Peyer's patch (tissue), 4 donors: ENCODE measurements at regions not wholly inside any gene's neighbourhood (a gene's known extent, or its start where the extent isn't known, plus 50 kb on each side); places are given as distances from the start of the nearest gene placed in this dataset.

Experiments
- DNase-seq, 3 donors: peaks; one replicate each; pipeline ENCODE4 v3.0.0-alpha.2; 2017 to 2019
- H3K27ac ChIP-seq, 4 donors: fragments of 200-600 bp; sonication (generic); one replicate each; pipeline ENCODE4 v1.5.1; 2016 to 2019
- H3K27me3 ChIP-seq, 2 donors: fragments of 200-600 bp; sonication (generic); one replicate each; pipeline ENCODE4 v1.5.1; 2019
- H3K36me3 ChIP-seq, 3 donors: fragments of 200-600 bp; sonication (generic); one replicate each; pipeline ENCODE4 v1.5.1; 2016 to 2019
- H3K4me1 ChIP-seq, 4 donors: fragments of 200-600 bp; sonication (generic); one replicate each; pipeline ENCODE4 v1.5.1; 2016 to 2019
- H3K4me3 ChIP-seq, 4 donors: fragments of 200-600 bp; sonication (generic); 1 replicate in 3 of 4; 2 replicates in 1 of 4; pipeline ENCODE4 v1.5.1; 2016 to 2019; ENCODE audit warnings: mild to moderate bottlenecking in 1 of 4
- H3K9me3 ChIP-seq, 4 donors: fragments of 200-600 bp; sonication (generic); one replicate each; pipeline ENCODE4 v1.5.1; 2016 to 2019; ENCODE audit warnings: mild to moderate bottlenecking in 1 of 4
- CTCF ChIP-seq, 6 experiments: fragments of 450-650 bp in 4 of 6; fragments of 200-600 bp in 2 of 6; sonication (generic) in 1 of 6; IDR thresholded peaks; one replicate each; pipeline ENCODE4 v1.5.1; 2017 to 2019; ENCODE audit warnings: antibody characterized with exemption in 6 of 6, mild to moderate bottlenecking in 3 of 6, moderate library complexity in 1 of 6
- POLR2A ChIP-seq, 2 donors: fragments of 450-650 bp; IDR thresholded peaks; one replicate each; pipeline ENCODE4 v1.5.1; 2017; ENCODE audit warnings: antibody characterized with exemption in 2 of 2, mild to moderate bottlenecking in 2 of 2, moderate library complexity in 2 of 2

GRCh38 chr4:43130228-43131021 lies 237.9 kb downstream of the GRXCR1 start:
- no peaks in the 10 kb centered on the region for H3K27me3 ChIP-seq
- TF ChIP-seq POLR2A (IDR thresholded peaks at IDR 0.05) (no peak), CTCF (IDR thresholded peaks at IDR 0.05) (no peak)
- H3K36me3 ChIP-seq, result no peaks in the 10 kb centered on the region

GRCh38 chr4:43132010-43132582 lies 239.6 kb downstream of the GRXCR1 start:
- DNase-seq, result peak in 1 of 3 donors; percentile 54
- H3K27ac ChIP-seq, result no peak overlapping the region
- H3K4me1 ChIP-seq, result no peaks in the 10 kb centered on the region
- H3K36me3 ChIP-seq, result no peaks in the 10 kb centered on the region
- no peaks in the 10 kb centered on the region for H3K27me3 ChIP-seq
- TF ChIP-seq CTCF (IDR thresholded peaks at IDR 0.05) (peak in 4 of 6 experiments; percentile 18 to 42 (median 27)), POLR2A (IDR thresholded peaks at IDR 0.05) (no peak)
- no peaks in the 10 kb centered on the region for H3K9me3 ChIP-seq
- H3K4me3 ChIP-seq, result no peak overlapping the region

More at GRCh38 chr4:43130228-43131021, 237.9 kb downstream of the GRXCR1 start:
- DNase-seq, result no peak
- Histone ChIP-seq H3K27ac (no peak overlapping the region), H3K4me1 (no peaks in the 10 kb centered on the region), H3K4me3 (no peak overlapping the region), H3K9me3 (no peaks in the 10 kb centered on the region)

GRCh38 chr4:43133566-43133965 lies 241.1 kb downstream of the GRXCR1 start:
- no peak overlapping the region for H3K27ac ChIP-seq
- no peak for TF ChIP-seq CTCF (IDR thresholded peaks at IDR 0.05)
- TF ChIP-seq POLR2A (IDR thresholded peaks at IDR 0.05), result no peak
- no peaks in the 10 kb centered on the region for H3K27me3 ChIP-seq
- no peaks in the 10 kb centered on the region for H3K9me3 ChIP-seq
- H3K4me3 ChIP-seq, result no peak overlapping the region
- no peak for DNase-seq
- H3K4me1 ChIP-seq, result no peaks in the 10 kb centered on the region
- H3K36me3 ChIP-seq, result no peaks in the 10 kb centered on the region

- no peak for TF ChIP-seq POLR2A (IDR thresholded peaks at IDR 0.05)
- TF ChIP-seq CTCF (IDR thresholded peaks at IDR 0.05), result no peak
- H3K4me1 ChIP-seq, result no peaks in the 10 kb centered on the region
Measured at GRCh38 chr4:43136752-43137151, 244.2 kb downstream of the GRXCR1 start.

GRCh38 chr4:43146198-43146597 lies 253.7 kb downstream of the GRXCR1 start:
- H3K4me1 ChIP-seq, result no peaks in the 10 kb centered on the region
- no peak overlapping the region for H3K27ac ChIP-seq
- H3K27me3 ChIP-seq, result no peaks in the 10 kb centered on the region
- no peak overlapping the region for H3K4me3 ChIP-seq
- no peaks in the 10 kb centered on the region for H3K9me3 ChIP-seq
- TF ChIP-seq CTCF (IDR thresholded peaks at IDR 0.05) (no peak), POLR2A (IDR thresholded peaks at IDR 0.05) (no peak)
- H3K36me3 ChIP-seq, result no peaks in the 10 kb centered on the region
- DNase-seq, result no peak

More at GRCh38 chr4:43136752-43137151, 244.2 kb downstream of the GRXCR1 start:
- no peak overlapping the region for H3K4me3 ChIP-seq
- no peaks in the 10 kb centered on the region for H3K9me3 ChIP-seq
- DNase-seq, result no peak
- no peaks in the 10 kb centered on the region for H3K36me3 ChIP-seq
- H3K27ac ChIP-seq, result no peak overlapping the region
- H3K27me3 ChIP-seq, result no peaks in the 10 kb centered on the region
